ENCODE measurements at regions not wholly inside any gene's neighbourhood (a gene's known extent, or its start where the extent isn't known, plus 50 kb on each side); places are given as distances from the start of the nearest gene placed in this dataset.

- peak; percentile 8 for DNase-seq
Observed at GRCh38 chr9:1939926-1940368, 75.2 kb upstream of the SMARCA2 start.

- no peak for DNase-seq
Observed at GRCh38 chr9:1941989-1942388, 73.2 kb upstream of the SMARCA2 start.

- DNase-seq, result no peak
Observed at GRCh38 chr9:1946526-1947283, 68.4 kb upstream of the SMARCA2 start.

DNA sequence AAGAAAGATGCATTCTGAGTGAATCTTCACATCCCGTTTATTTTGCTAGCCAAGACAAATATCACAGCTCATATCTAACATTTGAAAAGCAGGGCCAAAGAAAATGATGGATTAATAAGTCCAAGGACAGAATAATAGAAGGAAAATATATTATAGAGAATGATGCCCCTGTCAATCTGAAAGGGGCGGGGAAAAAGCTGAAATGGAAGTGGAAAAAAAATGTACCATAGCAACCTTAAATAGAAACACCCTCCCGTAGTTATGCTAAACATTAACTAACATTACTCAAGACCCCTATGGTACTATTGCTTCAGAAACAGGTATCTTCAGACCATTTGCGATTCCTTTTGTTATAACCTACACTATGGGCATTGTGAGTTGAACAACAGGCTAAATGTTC lies 67.7 kb upstream of the SMARCA2 start:
- DNase-seq, result no peak

- no peak for DNase-seq
Observed at GRCh38 chr9:1948541-1948940, 66.6 kb upstream of the SMARCA2 start.

DNA sequence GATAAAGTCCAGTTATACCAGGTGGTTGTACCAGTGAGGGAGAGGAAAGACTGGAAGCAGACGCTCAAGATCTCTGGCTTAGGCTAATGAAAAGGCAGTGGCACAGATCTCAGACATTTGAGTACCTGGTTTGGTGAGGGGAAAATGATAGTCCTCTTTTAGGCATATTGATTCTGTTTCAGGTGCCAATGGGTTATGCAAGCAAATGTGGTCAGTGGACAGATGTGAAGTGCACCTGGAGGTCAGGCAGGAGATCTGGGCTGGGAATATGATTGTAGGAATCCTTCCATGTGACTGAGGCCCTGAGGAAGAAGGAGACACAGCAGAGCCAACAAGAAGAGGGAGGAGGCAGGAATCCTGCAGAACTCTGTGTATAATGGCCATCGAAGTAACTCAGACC lies 63.7 kb upstream of the SMARCA2 start:
- DNase-seq, result no peak

- no peak for DNase-seq
Observed at GRCh38 chr9:1952001-1952400, 63.1 kb upstream of the SMARCA2 start.

- no peak for DNase-seq
Observed at GRCh38 chr9:1954238-1954637, 60.9 kb upstream of the SMARCA2 start.

- DNase-seq, result no peak
Observed at GRCh38 chr9:1956958-1957357, 58.2 kb upstream of the SMARCA2 start.

- no peak for DNase-seq
Observed at GRCh38 chr9:1957856-1958255, 57.3 kb upstream of the SMARCA2 start.

- DNase-seq, result no peak
Observed at GRCh38 chr9:1959371-1959770, 55.8 kb upstream of the SMARCA2 start.

DNA sequence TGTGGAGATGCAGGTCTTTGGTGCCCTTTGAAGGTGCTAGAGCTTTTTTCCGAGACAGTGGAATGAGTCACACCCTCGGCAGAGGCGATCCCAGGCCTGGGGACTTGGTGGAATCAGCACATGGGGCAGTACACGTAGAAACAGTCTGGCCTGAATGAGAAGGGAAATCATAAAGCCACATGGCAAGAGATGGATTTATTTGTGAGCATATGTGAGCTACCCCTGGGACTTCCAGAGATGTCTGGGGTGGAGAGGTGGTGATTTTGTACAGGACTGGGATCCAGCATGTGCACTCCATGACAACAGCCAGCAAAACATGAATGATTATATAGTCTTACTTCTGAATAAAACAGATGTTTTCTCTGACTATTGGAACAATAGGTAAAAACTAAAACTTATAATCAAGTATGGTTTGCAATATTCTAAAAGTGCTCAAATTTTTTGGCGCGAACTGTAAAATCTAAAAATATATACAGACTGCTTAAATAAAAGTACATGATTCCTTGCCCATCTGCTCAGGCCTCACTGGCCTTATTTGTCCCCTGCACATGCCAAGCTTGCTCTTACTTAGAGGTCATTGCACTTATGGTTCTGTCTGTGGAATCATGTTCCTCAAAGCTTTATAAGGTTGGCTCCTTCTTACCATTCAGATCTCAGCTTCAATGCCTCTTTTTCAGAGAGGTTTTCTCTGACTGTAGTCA lies 54.7 kb upstream of the SMARCA2 start:
- no peak for DNase-seq

DNA sequence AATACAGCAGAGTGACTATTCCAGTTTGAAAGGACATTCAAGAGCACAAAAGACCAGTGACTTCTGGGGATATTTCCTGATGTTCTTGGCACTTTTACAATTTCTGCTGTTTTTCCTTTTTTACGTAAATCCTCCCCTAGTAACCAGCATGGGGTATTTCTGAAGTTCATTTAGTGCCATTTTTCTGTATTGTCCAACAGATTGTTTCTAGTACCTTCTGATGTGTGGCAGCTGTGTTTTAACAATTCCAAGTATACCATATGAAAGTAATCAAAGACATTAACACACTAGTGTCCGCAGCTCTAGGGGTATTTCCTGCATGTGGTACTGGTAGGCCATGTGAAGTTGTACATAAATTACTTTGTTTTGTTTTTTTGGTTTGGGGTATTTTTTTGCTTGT lies 53.0 kb upstream of the SMARCA2 start:
- no peak for DNase-seq

DNA sequence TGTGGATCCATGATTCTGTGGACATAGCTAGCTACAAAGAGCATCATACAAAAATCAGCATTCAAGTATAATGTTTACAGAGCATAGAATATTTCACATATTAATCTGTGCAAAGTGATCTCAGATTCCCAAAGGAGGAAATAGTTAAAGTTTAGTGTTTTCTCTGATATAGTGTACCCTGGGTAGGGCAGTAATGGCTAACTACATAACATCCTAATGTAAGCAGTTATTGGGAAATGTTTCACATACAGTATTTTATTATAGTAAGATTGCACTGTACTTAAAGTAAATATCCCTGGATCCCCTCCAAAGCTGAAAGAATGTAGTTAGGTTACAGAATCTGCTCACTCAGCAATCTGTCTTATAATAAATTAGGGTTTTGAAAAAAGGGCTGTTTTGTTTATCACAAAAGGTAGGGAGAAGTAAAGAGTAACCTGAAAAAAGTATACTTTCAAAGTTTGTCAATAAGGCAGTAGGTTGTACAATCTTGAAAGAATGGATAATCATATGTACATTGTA lies 52.5 kb upstream of the SMARCA2 start:
- DNase-seq, result no peak

- no peak for DNase-seq
Observed at GRCh38 chr9:1964093-1964492, 51.1 kb upstream of the SMARCA2 start.

Measured in NCI-H748 treated with DMSO at 0.1 percent for 48 hours (cell line).